Liver (tissue), 8 donors: ENCODE measurements at regions not wholly inside any gene's neighbourhood (a gene's known extent, or its start where the extent isn't known, plus 50 kb on each side); places are given as distances from the start of the nearest gene placed in this dataset.

Experiments
- DNase-seq: peaks from one replicate; pipeline ENCODE4 v3.0.0-alpha.2; 2017; ENCODE audit warnings: low spot score
- H3K27ac ChIP-seq, 2 donors: one replicate each; pipeline ENCODE4 v1.7.0; 2013; ENCODE audit warnings: inconsistent platforms in 2 of 2, low read length in 2 of 2, control low read depth in 1 of 2, low read depth in 1 of 2, mild to moderate bottlenecking in 1 of 2
- H3K27me3 ChIP-seq, 4 donors: one replicate each; pipeline versions ENCODE4 v1.6.1 to v1.7.0; 2013; ENCODE audit warnings: low read length in 3 of 4, inconsistent platforms in 1 of 4, mild to moderate bottlenecking in 1 of 4, moderate library complexity in 1 of 4; ENCODE audit not compliant: control insufficient read depth in 4 of 4, insufficient read depth in 4 of 4
- H3K36me3 ChIP-seq, 4 donors: one replicate each; pipeline versions ENCODE4 v1.6.1 to v1.7.0; 2013; ENCODE audit warnings: low read length in 3 of 4, mild to moderate bottlenecking in 3 of 4, low read depth in 1 of 4, moderate library complexity in 1 of 4; ENCODE audit not compliant: control insufficient read depth in 4 of 4, insufficient read depth in 3 of 4
- H3K4me1 ChIP-seq, 4 donors: one replicate each; pipeline versions ENCODE4 v1.6.1 to v1.7.0; 2013; ENCODE audit warnings: low read length in 3 of 4, mild to moderate bottlenecking in 3 of 4, moderate library complexity in 1 of 4; ENCODE audit not compliant: control insufficient read depth in 4 of 4, insufficient read depth in 4 of 4
- H3K4me3 ChIP-seq, 3 donors: one replicate each; pipeline versions ENCODE4 v1.6.1 to v1.7.0; 2013; ENCODE audit warnings: low read length in 3 of 3, control low read depth in 1 of 3, low read depth in 1 of 3, mild to moderate bottlenecking in 1 of 3
- H3K9ac ChIP-seq, 2 donors: one replicate each; pipeline ENCODE4 v1.7.0; 2013; ENCODE audit warnings: low read length in 2 of 2, mild to moderate bottlenecking in 2 of 2, moderate library complexity in 2 of 2, control low read depth in 1 of 2, low read depth in 1 of 2
- H3K9me3 ChIP-seq, 4 donors: one replicate each; pipeline versions ENCODE4 v1.6.1 to v1.7.0; 2013; ENCODE audit warnings: low read length in 3 of 4; ENCODE audit not compliant: control insufficient read depth in 4 of 4
- ATF3 ChIP-seq: IDR thresholded peaks from 2 replicates; pipeline ENCODE4 v1.6.1; 2016; ENCODE audit warnings: antibody characterized with exemption
- CTCF ChIP-seq: fragments of 150-350 bp; IDR thresholded peaks from 2 replicates; pipeline ENCODE4 v1.5.1; 2017; ENCODE audit warnings: improper control_type of control experiment, low read depth, low read length; ENCODE audit not compliant: missing input control
- FOXA1 ChIP-seq: IDR thresholded peaks from 2 replicates; pipeline ENCODE4 v1.6.1; 2016; ENCODE audit warnings: antibody characterized with exemption
- FOXA2 ChIP-seq: IDR thresholded peaks from 2 replicates; pipeline ENCODE4 v1.6.1; 2016; ENCODE audit warnings: antibody characterized with exemption
- GABPA ChIP-seq, 2 donors: IDR thresholded peaks in 1 of 2; conservative IDR thresholded peaks in 1 of 2; 2 replicates each; pipeline ENCODE4 v1.6.1; 2016; ENCODE audit warnings: antibody characterized with exemption in 2 of 2, mild to moderate bottlenecking in 1 of 2, moderate library complexity in 1 of 2
- HNF4A ChIP-seq, 2 donors: conservative IDR thresholded peaks; 2 replicates each; pipeline ENCODE4 v1.6.1; 2016; ENCODE audit warnings: antibody characterized with exemption in 2 of 2, mild to moderate bottlenecking in 2 of 2
- HNF4G ChIP-seq: IDR thresholded peaks from 2 replicates; pipeline ENCODE4 v1.6.1; 2016; ENCODE audit warnings: antibody characterized with exemption
- JUND ChIP-seq, 2 donors: IDR thresholded peaks; 2 replicates each; pipeline ENCODE4 v1.6.1; 2016; ENCODE audit warnings: antibody characterized with exemption in 2 of 2
- MAX ChIP-seq: IDR thresholded peaks from 2 replicates; pipeline ENCODE4 v1.6.1; 2016; ENCODE audit warnings: antibody characterized with exemption
- NR2F2 ChIP-seq: IDR thresholded peaks from 2 replicates; pipeline ENCODE4 v1.6.1; 2016; ENCODE audit warnings: antibody characterized with exemption
- RAD21 ChIP-seq, 2 donors: IDR thresholded peaks; 2 replicates each; pipeline ENCODE4 v1.6.1; 2016; ENCODE audit warnings: antibody characterized with exemption in 2 of 2, mild to moderate bottlenecking in 2 of 2
- REST ChIP-seq: IDR thresholded peaks from 2 replicates; pipeline ENCODE4 v1.6.1; 2016; ENCODE audit warnings: antibody characterized with exemption, mild to moderate bottlenecking
- RXRA ChIP-seq, 2 donors: IDR thresholded peaks; 2 replicates each; pipeline ENCODE4 v1.6.1; 2017 to 2018; ENCODE audit warnings: antibody characterized with exemption in 2 of 2, mild to moderate bottlenecking in 1 of 2
- SP1 ChIP-seq: IDR thresholded peaks from 2 replicates; pipeline ENCODE4 v1.6.1; 2018; ENCODE audit warnings: antibody characterized with exemption, mild to moderate bottlenecking
- TAF1 ChIP-seq: conservative IDR thresholded peaks from 2 replicates; pipeline ENCODE4 v1.6.1; 2016; ENCODE audit warnings: antibody characterized with exemption, mild to moderate bottlenecking
- YY1 ChIP-seq: IDR thresholded peaks from 2 replicates; pipeline ENCODE4 v1.6.1; 2016; ENCODE audit warnings: antibody characterized with exemption, mild to moderate bottlenecking
- ZBTB33 ChIP-seq: IDR thresholded peaks from 2 replicates; pipeline ENCODE4 v1.6.1; 2016; ENCODE audit warnings: antibody characterized with exemption
- WGBS: extraction: QIAGEN DNeasy Blood & Tissue Kit; methylation state at CpG from one replicate; pipeline ENCODE4 v1.1.7; 2013; 5-methylcytosine and 5-hydroxymethylcytosine counted together
- donor health status: healthy.
- donor health status: healthy.
- donor health status: healthy.
- donor health status: healthy.
- donor health status: healthy.

- 89% methylated on average over 3 of the region's 3 CpGs for WGBS
- DNase-seq: no peak
- Histone ChIP-seq H3K27me3 (no peaks in the 10 kb centered on the region), H3K27ac (no peak overlapping the region), H3K9ac (no peak overlapping the region), H3K4me3 (no peak overlapping the region), H3K9me3 (no peaks in the 10 kb centered on the region), H3K4me1 (no peaks in the 10 kb centered on the region), H3K36me3 (no peaks in the 10 kb centered on the region)
- TF ChIP-seq FOXA1 (no peak), ATF3 (no peak), FOXA2 (no peak), ZBTB33 (no peak), SP1 (no peak), JUND (IDR thresholded peaks at IDR 0.05) (no peak), YY1 (no peak), TAF1 (no peak), NR2F2 (no peak), RAD21 (IDR thresholded peaks at IDR 0.05) (no peak), REST (no peak), CTCF (no peak), HNF4A (conservative IDR thresholded peaks at IDR 0.05) (no peak), HNF4G (no peak), MAX (no peak), GABPA (IDR thresholded peaks at IDR 0.05 in 1 of 2, conservative IDR thresholded peaks at IDR 0.05 in 1 of 2) (no peak), RXRA (IDR thresholded peaks at IDR 0.05) (no peak)
Measured at GRCh38 chr2:201965550-201965949, 68.1 kb upstream of the FZD7 start.
